HG03095 (cell line): ENCODE measurements at regions not wholly inside any gene's neighbourhood (a gene's known extent, or its start where the extent isn't known, plus 50 kb on each side); places are given as distances from the start of the nearest gene placed in this dataset.

ENCODE experiments used
- ATAC-seq: cut with Tn5 transposase; IDR thresholded peaks from one replicate; pipeline ENCODE4 v1.9.1; 2021; ENCODE audit warnings: moderate library complexity; ENCODE audit not compliant: unreplicated experiment

GRCh38 chr9:31377358-31377757 is 1007.1 kb upstream of the ACO1 start:
- ATAC-seq = no peak

GRCh38 chr9:31388660-31389059 is 995.8 kb upstream of the ACO1 start:
- ATAC-seq = no peak

- ATAC-seq = no peak
Measured at GRCh38 chr9:31389075-31389474, 995.4 kb upstream of the ACO1 start.

GRCh38 chr9:31390403-31391025 is 993.9 kb upstream of the ACO1 start:
- ATAC-seq = peak; percentile 65

GRCh38 chr9:31393240-31393639 is 991.2 kb upstream of the ACO1 start:
- ATAC-seq = no peak

- peak; percentile 49 for ATAC-seq
Measured at GRCh38 chr9:31394015-31394473, 990.4 kb upstream of the ACO1 start.

GRCh38 chr9:31412081-31412480 is 972.4 kb upstream of the ACO1 start:
- no peak for ATAC-seq

- no peak for ATAC-seq
Measured at GRCh38 chr9:31415164-31415563, 969.3 kb upstream of the ACO1 start.

- ATAC-seq = no peak
Measured at GRCh38 chr9:31418419-31418818, 966.0 kb upstream of the ACO1 start.

GRCh38 chr9:31443630-31444457 is 940.6 kb upstream of the ACO1 start:
- peak; percentile 61 for ATAC-seq

- ATAC-seq = no peak
Measured at GRCh38 chr9:31445357-31445756, 939.1 kb upstream of the ACO1 start.

- peak; percentile 85 for ATAC-seq
Measured at GRCh38 chr9:31445960-31446359, 938.5 kb upstream of the ACO1 start.

- ATAC-seq = no peak
Measured at GRCh38 chr9:31467075-31467474, 917.4 kb upstream of the ACO1 start.

GRCh38 chr9:31470051-31470450 is 914.4 kb upstream of the ACO1 start:
- no peak for ATAC-seq

GRCh38 chr9:31471010-31471409 is 913.4 kb upstream of the ACO1 start:
- ATAC-seq = no peak

- no peak for ATAC-seq
Measured at GRCh38 chr9:31486630-31487029, 897.8 kb upstream of the ACO1 start.

GRCh38 chr9:31490551-31491106 is 893.8 kb upstream of the ACO1 start:
- ATAC-seq = no peak

GRCh38 chr9:31492229-31492628 is 892.2 kb upstream of the ACO1 start:
- no peak for ATAC-seq

GRCh38 chr9:31500422-31500821 is 884.0 kb upstream of the ACO1 start:
- no peak for ATAC-seq

- peak; percentile 72 for ATAC-seq
Measured at GRCh38 chr9:31519011-31519410, 865.4 kb upstream of the ACO1 start.

- ATAC-seq = no peak
Measured at GRCh38 chr9:31519424-31519823, 865.0 kb upstream of the ACO1 start.

- no peak for ATAC-seq
Measured at GRCh38 chr9:31519826-31520225, 864.6 kb upstream of the ACO1 start.
